ENCODE measurements at regions not wholly inside any gene's neighbourhood (a gene's known extent, or its start where the extent isn't known, plus 50 kb on each side); places are given as distances from the start of the nearest gene placed in this dataset.

- Mint-ChIP-seq H3K27ac (no peak overlapping the region), H3K36me3 (peaks cover 2% of the 10 kb centered on the region), H3K9me3 (peaks cover 9% of the 10 kb centered on the region), H3K4me1 (no peaks in the 10 kb centered on the region), H3K4me3 (no peak overlapping the region), H3K27me3 (peaks cover 9% of the 10 kb centered on the region)
- ATAC-seq (ENCODE audit: low read depth) (no peak), DNase-seq (ENCODE audit: low spot score in 2 of 2) (no peak)
Measured at GRCh38 chr22:48568736-48569330, 1258.8 kb downstream of the BRD1 start.

DNA sequence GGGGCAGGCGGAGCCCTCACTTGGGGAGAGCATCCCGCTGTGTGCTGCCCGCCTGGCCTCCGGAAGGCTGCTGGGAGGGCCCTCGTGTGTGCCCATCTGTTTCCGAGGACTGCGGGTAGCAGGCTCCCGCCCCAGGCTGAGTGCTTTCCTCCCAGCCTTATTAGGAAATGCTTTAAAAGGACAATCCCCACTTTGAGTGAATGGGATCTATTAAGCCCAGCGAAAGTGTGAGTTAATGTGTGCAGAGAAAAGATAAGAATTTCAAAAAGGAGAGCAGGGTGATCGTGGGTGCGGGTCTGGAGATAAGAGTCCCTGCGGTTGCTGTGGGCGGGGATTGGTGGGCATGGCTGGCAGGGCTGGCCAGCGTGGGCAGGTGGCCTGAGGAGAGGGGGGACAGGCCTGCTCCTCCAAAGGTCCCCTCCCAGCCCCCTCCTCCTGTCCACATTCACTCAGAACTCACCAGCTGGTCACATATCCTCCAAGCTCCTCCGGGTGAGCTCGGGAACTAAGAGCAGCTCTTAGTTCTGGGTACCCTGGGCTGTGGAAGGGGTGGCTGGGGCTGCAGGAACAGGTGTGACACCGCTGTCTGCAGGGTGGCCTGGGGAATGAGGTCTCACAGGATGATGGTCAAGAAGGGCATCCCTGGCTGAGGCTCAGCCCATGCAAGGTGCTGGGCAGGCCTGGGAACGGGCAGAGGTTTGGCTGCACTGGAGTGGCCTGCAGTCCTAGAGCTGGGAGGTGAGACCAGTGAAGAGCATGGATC is 1260.3 kb downstream of the BRD1 start:
- ATAC-seq (ENCODE audit: low read depth) (no peak), DNase-seq (ENCODE audit: low spot score in 2 of 2) (no peak)
- H3K27me3 Mint-ChIP-seq = peaks cover 7% of the 10 kb centered on the region
- no peaks in the 10 kb centered on the region for H3K4me1 Mint-ChIP-seq
- peaks cover under 1% of the 10 kb centered on the region for H3K36me3 Mint-ChIP-seq
- no peak overlapping the region for H3K4me3 Mint-ChIP-seq
- H3K27ac Mint-ChIP-seq = no peak overlapping the region
- H3K9me3 Mint-ChIP-seq = peaks cover 6% of the 10 kb centered on the region

DNA sequence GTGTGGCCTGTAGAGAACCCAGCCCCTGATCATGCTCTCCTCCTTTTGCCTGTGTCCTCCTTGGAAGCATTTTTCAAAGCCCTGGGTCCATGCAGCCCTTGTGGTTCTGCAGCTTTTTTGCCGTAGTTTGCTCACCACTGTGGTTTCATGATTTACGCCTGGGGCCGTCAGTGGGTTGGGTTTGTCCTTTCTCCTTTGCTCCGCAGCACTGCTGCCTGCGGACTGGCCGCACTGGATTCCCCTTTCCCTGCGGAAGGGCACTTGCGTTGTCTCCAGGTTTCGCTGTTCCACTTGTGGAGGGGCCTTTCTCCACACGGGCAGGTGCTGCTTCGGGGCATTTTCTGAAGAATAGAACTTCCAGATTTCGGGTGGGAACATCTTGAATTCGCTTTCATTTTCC is 1260.9 kb downstream of the BRD1 start:
- Mint-ChIP-seq H3K27me3 (peaks cover 7% of the 10 kb centered on the region), H3K4me1 (no peaks in the 10 kb centered on the region), H3K4me3 (no peak overlapping the region), H3K36me3 (no peaks in the 10 kb centered on the region), H3K9me3 (peaks cover 6% of the 10 kb centered on the region), H3K27ac (no peak overlapping the region)
- DNase-seq (ENCODE audit: low spot score in 2 of 2) = no peak
- no peak for ATAC-seq (ENCODE audit: low read depth)

DNA sequence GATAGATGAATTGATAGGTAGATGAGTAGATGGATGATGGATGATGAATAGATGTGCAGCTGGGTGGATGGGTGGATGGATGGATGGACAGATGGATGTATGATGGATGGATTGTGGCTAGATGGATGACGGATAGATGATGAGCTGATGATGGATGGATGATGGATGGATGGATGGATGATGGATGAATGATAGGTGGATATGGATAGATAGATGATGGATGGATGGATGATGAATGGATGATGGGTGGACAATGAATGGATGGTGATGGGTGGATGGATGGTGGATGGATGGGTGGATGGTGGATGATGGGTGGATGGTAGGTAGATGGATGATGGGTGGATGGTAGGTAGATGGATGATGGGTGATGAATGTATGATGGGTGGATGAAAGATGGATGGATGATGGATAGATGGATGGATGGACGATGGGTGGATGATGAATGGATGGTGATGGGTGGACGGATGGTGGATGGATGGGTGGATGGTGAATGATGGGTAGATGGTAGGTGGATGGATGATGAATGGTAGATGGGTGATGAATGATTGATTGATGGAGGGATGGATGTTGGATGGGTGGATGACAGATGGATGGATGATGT is 1261.7 kb downstream of the BRD1 start:
- ATAC-seq (ENCODE audit: low read depth) (no peak), DNase-seq (ENCODE audit: low spot score in 2 of 2) (no peak)
- Mint-ChIP-seq H3K27me3 (peaks cover 7% of the 10 kb centered on the region), H3K9me3 (peaks cover 6% of the 10 kb centered on the region), H3K4me3 (no peak overlapping the region), H3K27ac (no peak overlapping the region), H3K36me3 (no peaks in the 10 kb centered on the region), H3K4me1 (no peaks in the 10 kb centered on the region)

DNA sequence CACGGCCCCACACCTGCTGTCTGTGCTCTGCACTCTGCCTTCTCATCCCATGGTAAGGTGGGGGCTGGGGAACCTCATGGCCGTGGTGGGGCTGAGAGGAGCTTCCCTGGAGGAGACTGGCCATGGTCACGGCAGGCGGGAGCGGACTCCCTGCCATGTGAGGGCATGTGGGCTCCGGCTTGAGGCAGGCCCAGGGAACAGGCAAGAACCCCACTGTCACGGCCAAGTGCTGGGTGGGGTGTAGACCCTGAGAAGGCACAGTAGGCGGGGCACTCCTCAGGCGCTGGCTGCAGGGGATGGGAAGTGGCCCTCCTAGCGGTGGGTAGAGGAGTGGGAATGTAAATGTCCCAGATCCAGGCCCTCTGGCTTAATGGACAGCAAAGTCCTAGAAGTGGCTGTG is 1262.7 kb downstream of the BRD1 start:
- no peak overlapping the region for H3K4me3 Mint-ChIP-seq
- H3K9me3 Mint-ChIP-seq = peaks cover 2% of the 10 kb centered on the region
- ATAC-seq (ENCODE audit: low read depth) = no peak
- H3K36me3 Mint-ChIP-seq = no peaks in the 10 kb centered on the region
- H3K4me1 Mint-ChIP-seq = no peaks in the 10 kb centered on the region
- no peak for DNase-seq (ENCODE audit: low spot score in 2 of 2)
- H3K27me3 Mint-ChIP-seq = peaks cover 7% of the 10 kb centered on the region
- no peak overlapping the region for H3K27ac Mint-ChIP-seq

GRCh38 chr22:48563966-48564330 is 1263.7 kb downstream of the BRD1 start:
- peaks cover 7% of the 10 kb centered on the region for H3K27me3 Mint-ChIP-seq
- no peak for ATAC-seq (ENCODE audit: low read depth)
- H3K36me3 Mint-ChIP-seq = no peaks in the 10 kb centered on the region
- H3K27ac Mint-ChIP-seq = no peak overlapping the region
- H3K4me1 Mint-ChIP-seq = no peaks in the 10 kb centered on the region
- H3K4me3 Mint-ChIP-seq = no peak overlapping the region
- no peak for DNase-seq (ENCODE audit: low spot score in 2 of 2)
- no peaks in the 10 kb centered on the region for H3K9me3 Mint-ChIP-seq

DNA sequence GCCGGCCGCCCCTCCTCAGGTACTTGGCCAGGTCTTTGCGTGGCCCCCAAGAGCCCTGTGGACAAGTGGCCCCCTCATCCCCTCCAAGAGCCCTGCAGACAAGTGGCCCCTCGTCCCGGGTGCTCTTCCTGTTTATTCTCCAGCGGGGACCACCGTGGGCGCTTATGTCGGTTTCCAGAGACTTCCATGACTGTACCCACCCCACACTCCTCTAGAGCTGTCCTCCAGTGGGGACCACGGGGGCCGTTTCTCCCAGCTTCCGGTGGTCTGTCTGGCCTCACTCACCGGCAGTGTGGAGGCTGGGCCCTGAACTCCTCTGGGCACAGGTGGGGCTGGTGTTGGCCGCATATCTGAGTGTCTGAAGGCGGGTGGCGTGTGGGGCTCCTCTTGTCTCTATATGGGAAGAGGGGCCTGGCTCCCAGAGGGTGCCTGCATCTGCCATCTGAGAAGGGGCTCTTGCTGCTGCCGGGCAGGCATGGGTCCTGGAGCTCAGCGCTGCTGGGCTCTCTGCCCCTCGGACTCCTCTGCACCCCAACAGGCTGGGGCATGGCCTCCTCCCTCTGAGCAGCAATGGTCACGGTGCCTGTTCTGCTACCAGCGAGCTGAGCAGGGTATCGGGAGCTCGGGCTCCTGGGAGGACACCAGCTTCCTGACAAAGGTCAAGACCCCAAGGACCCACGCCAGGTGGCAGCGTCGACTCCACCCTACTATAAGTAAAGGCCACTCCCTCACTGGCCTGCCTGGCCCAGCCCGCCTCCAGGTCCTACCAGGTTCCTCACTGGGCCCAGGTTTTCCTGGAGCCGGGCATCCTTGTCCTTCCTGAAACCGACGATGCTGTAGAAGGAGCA is 1264.3 kb downstream of the BRD1 start:
- ATAC-seq (ENCODE audit: low read depth) = no peak
- Mint-ChIP-seq H3K9me3 (no peaks in the 10 kb centered on the region), H3K4me1 (no peaks in the 10 kb centered on the region)

DNA sequence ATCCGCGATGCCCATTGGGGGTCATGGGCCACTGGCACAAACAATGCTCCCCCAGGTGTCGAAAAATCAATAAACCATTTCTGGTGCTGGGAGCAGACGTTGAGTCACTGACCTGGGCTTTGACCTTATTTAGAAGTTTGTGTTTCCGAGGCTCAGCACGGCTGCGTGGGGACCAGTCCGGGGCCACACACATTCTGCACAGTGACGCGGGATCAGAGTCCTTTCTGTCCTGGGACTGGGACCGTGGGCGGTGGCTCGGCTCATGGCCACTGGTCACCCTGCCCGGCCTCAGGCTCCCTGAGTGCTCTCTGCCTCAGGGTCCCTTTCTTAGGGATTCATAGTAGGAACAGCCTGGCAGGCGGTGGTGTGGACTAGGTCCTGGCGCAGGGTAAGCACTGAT is 1266.0 kb downstream of the BRD1 start:
- Mint-ChIP-seq H3K27ac (no peak overlapping the region), H3K4me1 (no peaks in the 10 kb centered on the region), H3K27me3 (peaks cover 1% of the 10 kb centered on the region), H3K9me3 (no peaks in the 10 kb centered on the region), H3K4me3 (no peak overlapping the region), H3K36me3 (no peaks in the 10 kb centered on the region)
- DNase-seq (ENCODE audit: low spot score in 2 of 2) (no peak), ATAC-seq (ENCODE audit: low read depth) (no peak)

More for the DNA sequence above, 1264.3 kb downstream of the BRD1 start:
- Mint-ChIP-seq H3K4me3 (no peak overlapping the region), H3K27ac (no peak overlapping the region), H3K36me3 (no peaks in the 10 kb centered on the region), H3K27me3 (peaks cover 6% of the 10 kb centered on the region)
- DNase-seq (ENCODE audit: low spot score in 2 of 2) = no peak

DNA sequence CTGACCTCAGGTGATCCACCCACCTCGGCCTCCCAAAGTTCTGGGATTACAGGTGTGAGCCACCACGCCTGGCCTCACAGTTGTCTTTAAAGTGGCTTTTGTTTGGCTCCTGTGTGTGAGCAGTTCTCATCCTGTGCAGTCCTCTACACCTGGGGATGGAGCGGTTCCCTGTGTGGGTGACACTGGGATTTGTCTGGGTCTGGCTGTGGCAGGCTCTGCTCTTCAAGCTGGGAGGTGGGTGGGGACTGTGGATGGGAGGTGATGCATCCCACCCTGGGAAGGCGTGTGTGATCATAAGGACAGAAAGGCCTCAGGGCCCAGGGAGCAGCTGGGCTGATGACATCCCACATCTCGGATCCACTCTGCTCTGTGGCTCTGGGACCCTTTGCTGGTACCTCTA is 1266.8 kb downstream of the BRD1 start:
- H3K27ac Mint-ChIP-seq = no peak overlapping the region
- H3K4me3 Mint-ChIP-seq = no peak overlapping the region
- no peaks in the 10 kb centered on the region for H3K4me1 Mint-ChIP-seq
- no peaks in the 10 kb centered on the region for H3K36me3 Mint-ChIP-seq
- H3K9me3 Mint-ChIP-seq = peaks cover 2% of the 10 kb centered on the region
- ATAC-seq (ENCODE audit: low read depth) (no peak), DNase-seq (ENCODE audit: low spot score in 2 of 2) (no peak)
- peaks cover 1% of the 10 kb centered on the region for H3K27me3 Mint-ChIP-seq

GRCh38 chr22:48560389-48560751 is 1267.3 kb downstream of the BRD1 start:
- peaks cover 2% of the 10 kb centered on the region for H3K9me3 Mint-ChIP-seq
- peaks cover 1% of the 10 kb centered on the region for H3K27me3 Mint-ChIP-seq
- no peak overlapping the region for H3K4me3 Mint-ChIP-seq
- ATAC-seq (ENCODE audit: low read depth) (no peak), DNase-seq (ENCODE audit: low spot score in 2 of 2) (no peak)
- no peaks in the 10 kb centered on the region for H3K36me3 Mint-ChIP-seq
- no peak overlapping the region for H3K27ac Mint-ChIP-seq
- H3K4me1 Mint-ChIP-seq = no peaks in the 10 kb centered on the region

DNA sequence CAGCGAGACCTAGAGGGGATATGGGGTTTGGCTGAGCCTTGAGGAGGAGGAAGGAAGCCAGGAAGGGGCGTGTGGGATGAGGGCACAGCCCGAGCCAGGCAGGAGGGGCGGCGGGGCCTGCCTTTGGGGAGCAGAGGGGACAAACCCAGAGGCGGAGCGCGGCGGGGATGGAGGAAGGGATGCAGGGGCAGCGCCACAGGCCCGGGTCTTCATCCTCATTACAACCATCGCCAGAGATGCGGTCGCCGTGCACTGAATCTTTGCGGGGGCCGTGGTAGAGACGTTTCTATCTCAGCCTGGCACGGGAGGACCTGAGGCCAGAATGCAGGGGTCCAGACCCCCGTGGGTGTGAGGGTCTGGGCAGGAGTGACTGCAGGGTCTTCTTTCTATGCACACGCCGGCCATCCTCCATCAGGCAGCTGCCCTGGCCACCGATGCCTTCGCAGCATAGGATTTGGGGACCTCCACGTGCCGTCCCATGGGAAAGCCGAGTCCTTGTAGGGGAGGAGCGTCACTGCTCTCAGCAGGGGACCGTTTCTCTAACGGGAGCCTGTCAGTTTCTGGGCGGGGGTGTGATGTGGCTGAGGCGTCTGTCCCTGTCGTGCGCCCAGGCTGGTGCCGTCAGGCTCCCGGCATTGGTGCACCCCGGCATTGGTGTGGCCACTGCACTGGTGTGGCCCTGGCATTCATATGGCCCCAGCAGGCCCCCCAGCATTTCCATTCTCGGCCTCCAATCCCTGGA is 1267.9 kb downstream of the BRD1 start:
- H3K27me3 Mint-ChIP-seq = peaks cover 1% of the 10 kb centered on the region
- H3K4me3 Mint-ChIP-seq = no peak overlapping the region
- H3K36me3 Mint-ChIP-seq = no peaks in the 10 kb centered on the region
- no peak for DNase-seq (ENCODE audit: low spot score in 2 of 2)
- no peak overlapping the region for H3K27ac Mint-ChIP-seq
- ATAC-seq (ENCODE audit: low read depth) = no peak
- H3K4me1 Mint-ChIP-seq = no peaks in the 10 kb centered on the region
- H3K9me3 Mint-ChIP-seq = peaks cover 2% of the 10 kb centered on the region

DNA sequence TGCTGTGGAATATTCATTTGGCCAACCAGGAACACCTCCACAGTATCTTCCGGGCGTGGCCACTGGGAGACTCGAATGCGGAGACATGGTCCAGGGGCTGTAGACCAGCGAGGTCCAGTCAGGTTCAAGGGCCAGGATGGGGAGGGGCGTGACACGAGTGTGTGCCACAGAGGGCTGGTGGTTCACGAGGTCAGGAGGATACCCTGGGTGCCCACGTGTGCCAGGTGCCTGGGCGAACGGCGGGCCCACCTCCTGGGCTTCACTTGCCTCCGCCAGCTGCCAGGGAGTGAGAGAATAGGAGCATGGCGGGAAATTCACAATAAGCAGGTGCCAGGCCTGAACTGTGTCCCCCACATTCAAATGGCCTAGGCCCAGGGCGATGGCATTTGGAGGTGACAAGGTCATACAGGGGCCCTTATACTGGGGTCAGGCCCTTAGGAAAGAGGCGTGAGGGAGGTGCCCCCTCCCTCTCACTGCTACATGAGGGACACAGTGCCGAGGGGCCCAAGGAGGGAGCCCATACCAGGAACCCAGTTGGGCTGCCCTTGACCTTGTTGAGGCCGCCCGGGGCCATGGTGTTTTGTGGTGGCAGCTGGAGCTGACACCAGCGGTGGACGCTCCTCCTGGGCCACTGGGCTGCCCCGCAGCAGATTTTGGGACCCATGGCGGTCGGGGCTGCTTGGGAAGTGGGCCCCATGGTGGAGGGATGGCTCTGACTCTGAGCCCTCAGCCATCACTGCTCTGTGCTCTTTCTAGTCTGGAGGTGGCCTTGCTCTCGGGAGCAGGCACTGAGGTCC is 1268.9 kb downstream of the BRD1 start:
- no peaks in the 10 kb centered on the region for H3K36me3 Mint-ChIP-seq
- no peak overlapping the region for H3K4me3 Mint-ChIP-seq
- H3K4me1 Mint-ChIP-seq = no peaks in the 10 kb centered on the region
- H3K9me3 Mint-ChIP-seq = peaks cover 2% of the 10 kb centered on the region
- ATAC-seq (ENCODE audit: low read depth) = no peak
- no peak overlapping the region for H3K27ac Mint-ChIP-seq
- no peak for DNase-seq (ENCODE audit: low spot score in 2 of 2)
- H3K27me3 Mint-ChIP-seq = peaks cover under 1% of the 10 kb centered on the region

DNA sequence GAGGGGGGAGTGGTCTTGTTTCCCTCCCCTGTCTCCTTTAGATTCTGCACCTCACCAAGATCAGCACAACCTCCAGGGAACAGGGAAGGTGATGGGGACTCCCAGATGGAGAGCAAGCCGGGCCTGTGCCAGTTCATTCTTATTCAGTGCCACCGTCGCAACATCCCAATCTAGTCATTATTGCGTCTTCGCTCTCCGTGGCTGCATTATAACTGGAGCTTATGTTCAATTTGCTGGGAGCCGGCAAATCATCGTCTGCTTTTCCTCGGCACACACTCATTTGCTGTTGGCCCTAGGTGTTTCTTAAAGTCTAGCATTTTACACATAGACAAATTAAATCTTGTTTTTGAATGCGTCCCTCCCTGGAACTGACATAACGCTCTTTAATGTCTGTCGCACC is 1269.7 kb downstream of the BRD1 start:
- H3K4me3 Mint-ChIP-seq = no peak overlapping the region
- peaks cover 2% of the 10 kb centered on the region for H3K9me3 Mint-ChIP-seq
- no peak for DNase-seq (ENCODE audit: low spot score in 2 of 2)
- H3K27ac Mint-ChIP-seq = no peak overlapping the region
- H3K36me3 Mint-ChIP-seq = no peaks in the 10 kb centered on the region
- H3K4me1 Mint-ChIP-seq = no peaks in the 10 kb centered on the region
- ATAC-seq (ENCODE audit: low read depth) = no peak
- H3K27me3 Mint-ChIP-seq = no peaks in the 10 kb centered on the region
